RWPE1 (cell line): ENCODE measurements at regions not wholly inside any gene's neighbourhood (a gene's known extent, or its start where the extent isn't known, plus 50 kb on each side); places are given as distances from the start of the nearest gene placed in this dataset.

Experiments
- CTCF ChIA-PET: fragments of 350-600 bp; sonication (Branson Sonifier 250); formaldehyde crosslinking; extraction: SDS; loops from one replicate; lab custom pipeline; 2021; lab: Yijun Ruan, JAX
- POLR2A ChIA-PET: fragments of 400-600 bp; formaldehyde crosslinking; extraction: SDS; loops from one replicate; lab custom pipeline; 2020; ENCODE audit warnings: antibody characterized with exemption; ENCODE audit not compliant: low non-redundant PET; lab: Yijun Ruan, JAX
- DNase-seq: peaks from one replicate; pipeline ENCODE4 v3.0.0; 2012; ENCODE audit warnings: low spot score
- H3K27ac ChIP-seq: fragments of 450-650 bp; 2 replicates; pipeline ENCODE4 v1.5.1; 2017
- TF ChIP-seq, protein P1 (sequence below): fragments of 450-650 bp; conservative IDR thresholded peaks from 2 replicates; pipeline ENCODE4 v1.5.1; 2017; ENCODE audit warnings: low read depth, mild to moderate bottlenecking

GRCh38 chr5:110058175-110058574 is 368.4 kb downstream of the MAN2A1 start:
- H3K27ac ChIP-seq, result no peak overlapping the region
- no peak for DNase-seq
- TF ChIP-seq, protein P1, sequence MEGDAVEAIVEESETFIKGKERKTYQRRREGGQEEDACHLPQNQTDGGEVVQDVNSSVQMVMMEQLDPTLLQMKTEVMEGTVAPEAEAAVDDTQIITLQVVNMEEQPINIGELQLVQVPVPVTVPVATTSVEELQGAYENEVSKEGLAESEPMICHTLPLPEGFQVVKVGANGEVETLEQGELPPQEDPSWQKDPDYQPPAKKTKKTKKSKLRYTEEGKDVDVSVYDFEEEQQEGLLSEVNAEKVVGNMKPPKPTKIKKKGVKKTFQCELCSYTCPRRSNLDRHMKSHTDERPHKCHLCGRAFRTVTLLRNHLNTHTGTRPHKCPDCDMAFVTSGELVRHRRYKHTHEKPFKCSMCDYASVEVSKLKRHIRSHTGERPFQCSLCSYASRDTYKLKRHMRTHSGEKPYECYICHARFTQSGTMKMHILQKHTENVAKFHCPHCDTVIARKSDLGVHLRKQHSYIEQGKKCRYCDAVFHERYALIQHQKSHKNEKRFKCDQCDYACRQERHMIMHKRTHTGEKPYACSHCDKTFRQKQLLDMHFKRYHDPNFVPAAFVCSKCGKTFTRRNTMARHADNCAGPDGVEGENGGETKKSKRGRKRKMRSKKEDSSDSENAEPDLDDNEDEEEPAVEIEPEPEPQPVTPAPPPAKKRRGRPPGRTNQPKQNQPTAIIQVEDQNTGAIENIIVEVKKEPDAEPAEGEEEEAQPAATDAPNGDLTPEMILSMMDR, result no peak
- ChIA-PET CTCF (no interaction called here), POLR2A (no interaction called here)

DNA sequence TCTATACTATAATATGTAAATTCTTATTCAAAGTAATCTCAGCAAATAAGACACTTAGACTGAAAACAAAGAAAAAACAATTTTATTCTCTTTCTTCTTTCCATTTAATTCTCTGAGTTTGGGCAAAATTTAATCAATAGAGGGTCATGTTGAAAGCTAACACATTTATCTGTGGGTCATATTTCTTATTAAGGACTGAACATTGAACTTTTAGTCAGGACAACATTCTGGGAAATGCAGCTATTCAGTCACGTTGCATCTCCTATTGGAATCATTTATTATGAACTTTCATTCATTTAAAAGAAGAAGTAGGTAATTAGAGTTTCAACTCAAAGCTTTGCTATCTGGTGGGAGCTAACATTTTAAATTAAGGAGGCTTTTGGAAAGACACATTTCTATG is 372.5 kb downstream of the MAN2A1 start:
- H3K27ac ChIP-seq, result no peak overlapping the region
- DNase-seq, result no peak
- ChIA-PET POLR2A (no interaction called here), CTCF (interaction anchor here (0.6 kb wide), 1 partner anchor 529 kb away, joined by 3 read pairs; no protein-coding TSS in a partner anchor)
- TF ChIP-seq, protein P1, result no peak

- ChIA-PET POLR2A (no interaction called here), CTCF (interaction anchor here (0.6 kb wide), 1 partner anchor 309 kb away, joined by 4 read pairs; no protein-coding TSS in a partner anchor)
- H3K27ac ChIP-seq, result no peak overlapping the region
- TF ChIP-seq, protein P1, result no peak
- no peak for DNase-seq
These were observed 374.2 kb downstream of the MAN2A1 start for GRCh38 chr5:110063640-110064602.

DNA sequence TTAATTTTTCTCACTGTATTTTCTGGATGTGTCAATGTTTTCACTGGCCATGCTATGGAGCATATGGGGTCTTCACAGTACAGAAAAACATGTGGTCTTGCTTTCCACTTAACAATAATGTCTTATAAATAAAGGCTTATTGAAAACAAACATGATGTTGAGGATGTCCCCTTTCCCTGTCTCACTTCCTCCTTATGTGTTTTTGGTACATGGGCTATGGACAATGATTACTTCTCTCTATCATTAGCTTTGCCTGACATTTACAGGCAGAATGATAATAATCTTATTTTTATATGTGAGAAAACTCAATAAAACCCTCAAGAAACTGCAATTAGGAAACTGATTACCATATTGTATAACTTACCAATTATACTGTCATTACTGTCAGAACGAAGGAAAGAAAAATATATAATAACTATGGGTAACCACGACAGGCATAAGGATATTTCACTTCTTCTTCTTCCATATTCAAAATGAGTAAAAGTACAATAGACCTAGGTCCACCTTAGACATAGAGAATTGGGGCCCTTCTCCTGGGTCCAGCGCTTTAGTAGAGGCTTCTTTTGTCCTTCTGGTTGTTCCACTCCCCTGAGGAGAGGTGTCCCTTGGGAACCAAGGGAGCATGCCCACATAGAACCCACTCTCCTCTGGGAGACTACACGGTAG is 375.0 kb downstream of the MAN2A1 start:
- TF ChIP-seq, protein P1, result no peak
- POLR2A ChIA-PET, result no interaction called here

DNA sequence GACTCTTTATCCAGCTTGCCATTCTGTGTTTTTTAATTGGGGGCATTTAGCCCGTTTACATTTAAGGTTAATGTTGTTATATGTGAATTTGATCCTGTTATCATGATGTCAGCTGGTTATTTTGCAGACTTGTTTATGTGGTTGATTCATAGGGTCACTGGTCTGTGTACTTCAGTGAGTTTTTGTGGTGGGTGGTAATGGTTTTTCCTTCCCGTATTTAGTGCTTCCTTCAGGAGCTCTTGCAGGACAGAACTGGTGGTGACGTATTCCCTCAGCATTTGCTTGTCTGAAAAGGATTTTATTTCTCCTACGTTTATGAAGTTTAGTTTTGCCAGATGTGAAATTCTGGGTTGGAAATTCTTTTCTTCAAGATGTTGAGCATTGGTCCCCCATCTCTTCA is 381.1 kb downstream of the MAN2A1 start:
- ChIA-PET POLR2A (no interaction called here), CTCF (interaction anchor here (0.6 kb wide), 1 partner anchor 463 kb away, joined by 3 read pairs; no protein-coding TSS in a partner anchor)
- no peak for DNase-seq
- TF ChIP-seq, protein P1, result no peak
- no peak overlapping the region for H3K27ac ChIP-seq

More for the DNA sequence above, 375.0 kb downstream of the MAN2A1 start:
- no peak overlapping the region for H3K27ac ChIP-seq
- DNase-seq, result no peak
- CTCF ChIA-PET, result no interaction called here

DNA sequence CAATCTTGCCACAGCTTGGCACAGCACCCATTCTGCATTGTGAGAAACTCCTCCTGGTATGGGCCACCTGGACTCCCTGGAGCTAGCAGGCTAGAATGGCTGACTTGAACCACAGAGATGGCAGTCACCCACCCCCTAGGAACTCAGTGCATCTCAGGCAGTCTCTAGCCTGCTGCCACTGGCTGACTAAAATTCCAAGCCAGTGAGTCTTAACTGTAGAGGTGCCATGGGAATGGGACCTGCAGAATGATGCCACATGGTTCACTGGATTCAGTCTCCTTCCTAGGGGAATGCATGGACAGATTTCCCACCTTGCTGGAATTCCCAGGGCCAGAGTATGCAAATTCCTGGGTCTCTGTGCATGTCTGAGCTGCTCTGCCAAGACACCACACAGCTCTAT is 382.9 kb downstream of the MAN2A1 start:
- DNase-seq, result no peak
- TF ChIP-seq, protein P1, result no peak
- ChIA-PET CTCF (interaction anchor here (1.0 kb wide), 1 partner anchor 19 kb away, joined by 3 read pairs; no protein-coding TSS in a partner anchor), POLR2A (no interaction called here)
- H3K27ac ChIP-seq, result no peak overlapping the region
